ENCODE measurements at regions not wholly inside any gene's neighbourhood (a gene's known extent, or its start where the extent isn't known, plus 50 kb on each side); places are given as distances from the start of the nearest gene placed in this dataset.

GRCh38 chr13:59522652-59523051 is 641.1 kb downstream of the DIAPH3 start:
- no peak for DNase-seq

GRCh38 chr13:59527500-59527899 is 636.2 kb downstream of the DIAPH3 start:
- no peak for DNase-seq

- no peak for DNase-seq
Observed at GRCh38 chr13:59531571-59532091, 632.1 kb downstream of the DIAPH3 start.

- DNase-seq, result no peak
Observed at GRCh38 chr13:59532405-59532804, 631.3 kb downstream of the DIAPH3 start.

- DNase-seq, result no peak
Observed at GRCh38 chr13:59533561-59534555, 629.9 kb downstream of the DIAPH3 start.

- no peak for DNase-seq
Observed at GRCh38 chr13:59534806-59535205, 628.9 kb downstream of the DIAPH3 start.

- DNase-seq, result no peak
Observed at GRCh38 chr13:59537500-59537899, 626.2 kb downstream of the DIAPH3 start.

GRCh38 chr13:59538512-59538911 is 625.2 kb downstream of the DIAPH3 start:
- no peak for DNase-seq

- DNase-seq, result no peak
Observed at GRCh38 chr13:59542303-59542702, 621.4 kb downstream of the DIAPH3 start.

GRCh38 chr13:59543418-59543817 is 620.3 kb downstream of the DIAPH3 start:
- DNase-seq, result no peak

GRCh38 chr13:59545007-59545406 is 618.7 kb downstream of the DIAPH3 start:
- DNase-seq, result no peak

GRCh38 chr13:59546178-59546577 is 617.5 kb downstream of the DIAPH3 start:
- DNase-seq, result no peak

- no peak for DNase-seq
Observed at GRCh38 chr13:59547950-59548349, 615.8 kb downstream of the DIAPH3 start.

GRCh38 chr13:59562924-59563323 is 600.8 kb downstream of the DIAPH3 start:
- DNase-seq, result no peak

- DNase-seq, result no peak
Observed at GRCh38 chr13:59566561-59566960, 597.2 kb downstream of the DIAPH3 start.

- no peak for DNase-seq
Observed at GRCh38 chr13:59568306-59568705, 595.4 kb downstream of the DIAPH3 start.

- DNase-seq, result no peak
Observed at GRCh38 chr13:59570204-59570603, 593.5 kb downstream of the DIAPH3 start.

- no peak for DNase-seq
Observed at GRCh38 chr13:59584101-59584500, 579.6 kb downstream of the DIAPH3 start.

GRCh38 chr13:59584761-59585670 is 578.7 kb downstream of the DIAPH3 start:
- no peak for DNase-seq

GRCh38 chr13:59587030-59587429 is 576.7 kb downstream of the DIAPH3 start:
- no peak for DNase-seq

- no peak for DNase-seq
Observed at GRCh38 chr13:59587971-59588716, 575.6 kb downstream of the DIAPH3 start.

- no peak for DNase-seq
Observed at GRCh38 chr13:59588717-59589067, 575.0 kb downstream of the DIAPH3 start.

- no peak for DNase-seq
Observed at GRCh38 chr13:59601993-59602392, 561.7 kb downstream of the DIAPH3 start.
